DMS79 treated with DMSO at 0.1 percent for 48 hours (cell line): ENCODE measurements at regions not wholly inside any gene's neighbourhood (a gene's known extent, or its start where the extent isn't known, plus 50 kb on each side); places are given as distances from the start of the nearest gene placed in this dataset.
"Not testable (repeated sequence)": the region's sequence is repeated elsewhere in the genome, so short reads cannot be mapped to it uniquely, and the experiment has no call there.

ENCODE experiments used
- DNase-seq: peaks from one replicate; lab custom pipeline; 2025; lab: John Stamatoyannopoulos, UW

GRCh38 chr2:186299610-186300009 is 186.4 kb upstream of the ZC3H15 start:
- no peak for DNase-seq

DNA sequence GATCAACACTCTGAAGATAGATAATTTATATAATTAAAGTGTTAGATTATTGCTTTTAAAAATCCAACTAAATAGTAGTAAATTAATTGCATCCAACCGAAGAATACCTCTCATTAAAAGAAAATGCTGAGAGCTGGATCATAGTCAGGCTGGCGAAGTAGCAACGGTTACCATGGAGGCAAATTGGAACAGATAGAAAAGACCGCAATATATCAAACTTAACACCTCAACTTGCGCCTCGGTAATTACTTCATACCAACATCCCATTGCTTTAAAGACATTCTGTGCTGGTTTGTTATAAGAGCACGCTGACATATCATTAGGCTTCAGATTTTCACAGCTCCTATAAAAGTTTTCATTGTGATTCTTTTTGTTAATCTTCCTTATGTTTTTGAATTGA is 183.8 kb upstream of the ZC3H15 start:
- no peak for DNase-seq

GRCh38 chr2:186303091-186303490 is 183.0 kb upstream of the ZC3H15 start:
- no peak for DNase-seq

DNA sequence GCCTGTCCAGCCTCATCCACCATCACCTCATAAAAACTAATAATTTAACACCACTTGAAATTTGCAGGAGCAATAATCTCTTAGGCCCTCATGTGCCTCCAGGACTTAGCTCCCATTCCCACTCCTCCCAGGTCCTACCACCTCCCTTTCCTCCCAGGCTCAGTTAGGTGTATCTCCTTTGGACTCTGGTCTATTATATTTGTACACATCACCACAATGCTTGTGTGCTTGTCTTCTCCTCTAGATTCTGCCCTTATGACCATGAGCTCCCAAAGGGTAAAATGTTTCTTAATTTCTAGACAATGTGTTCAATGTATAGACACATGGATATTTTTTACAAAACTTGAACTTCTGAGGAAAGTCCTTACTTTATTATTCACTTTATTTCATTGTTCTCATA is 182.0 kb upstream of the ZC3H15 start:
- DNase-seq, result no peak

- no peak for DNase-seq
Observed at GRCh38 chr2:186306754-186307153, 179.3 kb upstream of the ZC3H15 start.

DNA sequence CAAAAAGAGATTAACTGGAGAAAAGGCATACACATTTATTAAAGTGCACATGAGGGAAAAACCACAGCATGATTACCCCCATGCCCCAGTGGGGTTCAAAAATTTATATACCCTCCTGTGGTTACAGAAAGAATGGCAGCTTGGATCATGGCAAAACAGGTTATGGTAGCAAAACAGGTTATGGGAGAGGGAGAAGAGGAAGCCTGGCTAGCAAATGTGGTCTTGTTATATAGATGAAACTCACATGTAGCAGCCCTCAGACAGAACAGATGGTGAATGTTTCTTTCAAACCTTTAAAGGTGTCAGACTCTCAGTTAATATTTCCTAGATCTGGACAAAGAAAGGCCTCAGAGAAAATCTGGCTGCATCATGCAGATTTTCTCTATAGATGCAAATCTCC is 178.2 kb upstream of the ZC3H15 start:
- no peak for DNase-seq

- no peak for DNase-seq
Observed at GRCh38 chr2:186308347-186308746, 177.7 kb upstream of the ZC3H15 start.

DNA sequence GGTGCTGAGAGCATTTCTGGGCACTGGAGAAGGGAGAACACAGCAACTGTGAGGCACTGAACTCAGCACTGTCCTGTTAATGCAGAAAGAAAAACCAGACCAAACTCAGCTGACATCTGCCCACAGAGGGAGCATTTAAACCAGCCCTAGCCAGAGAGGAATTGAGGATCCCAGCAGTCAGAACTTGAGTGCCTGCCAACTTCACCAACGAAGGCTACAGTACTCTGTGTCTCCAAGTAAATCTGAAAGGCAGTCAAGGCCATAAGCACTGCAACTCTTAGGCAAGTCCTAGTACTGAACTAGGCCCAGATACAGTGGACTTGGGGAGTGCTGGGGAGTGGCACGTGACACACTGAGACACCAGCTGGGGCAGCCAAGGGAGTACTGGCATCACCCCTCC is 176.2 kb upstream of the ZC3H15 start:
- DNase-seq, result no peak

DNA sequence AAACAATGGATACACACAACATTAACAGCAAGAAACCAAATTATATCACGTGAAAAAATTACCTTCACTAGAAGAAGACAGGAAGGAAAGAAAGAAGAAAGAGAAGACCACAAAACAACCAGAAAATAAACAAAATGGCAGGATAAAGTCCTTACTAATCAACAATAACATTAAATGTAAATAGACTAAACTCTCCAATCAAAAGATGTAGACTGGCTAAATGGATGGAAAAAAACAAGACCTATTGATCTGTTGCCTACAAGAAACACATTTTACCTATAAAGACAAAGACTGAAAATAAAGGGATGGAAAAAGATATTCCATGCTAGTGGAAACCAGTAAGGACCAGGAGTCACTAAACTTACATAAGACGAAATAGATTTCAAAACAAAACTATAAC is 167.0 kb upstream of the ZC3H15 start:
- DNase-seq, result no peak

GRCh38 chr2:186325827-186326535 is 160.1 kb upstream of the ZC3H15 start:
- no peak for DNase-seq

- no peak for DNase-seq
Observed at GRCh38 chr2:186327251-186327868, 158.7 kb upstream of the ZC3H15 start.

DNA sequence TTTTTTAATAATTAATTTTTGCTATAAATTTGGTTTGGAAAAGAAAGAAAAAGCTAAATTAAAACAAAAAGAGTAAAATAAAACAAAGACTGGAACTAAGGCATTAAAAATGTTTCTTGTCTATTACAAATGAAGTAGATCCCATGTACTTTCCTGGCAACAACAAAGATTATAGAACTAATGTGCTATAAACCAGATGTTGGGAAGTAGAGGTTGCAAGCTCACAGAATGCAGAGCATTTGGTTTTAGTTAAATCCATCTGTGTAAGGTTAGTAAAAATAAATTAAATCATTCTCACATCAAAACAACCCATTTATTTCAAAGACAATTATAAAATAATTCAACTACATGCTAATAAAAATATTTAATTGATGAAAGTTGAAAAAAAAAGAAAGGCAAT is 157.2 kb upstream of the ZC3H15 start:
- DNase-seq, result no peak

GRCh38 chr2:186330050-186330449 is 156.0 kb upstream of the ZC3H15 start:
- DNase-seq, result no peak

DNA sequence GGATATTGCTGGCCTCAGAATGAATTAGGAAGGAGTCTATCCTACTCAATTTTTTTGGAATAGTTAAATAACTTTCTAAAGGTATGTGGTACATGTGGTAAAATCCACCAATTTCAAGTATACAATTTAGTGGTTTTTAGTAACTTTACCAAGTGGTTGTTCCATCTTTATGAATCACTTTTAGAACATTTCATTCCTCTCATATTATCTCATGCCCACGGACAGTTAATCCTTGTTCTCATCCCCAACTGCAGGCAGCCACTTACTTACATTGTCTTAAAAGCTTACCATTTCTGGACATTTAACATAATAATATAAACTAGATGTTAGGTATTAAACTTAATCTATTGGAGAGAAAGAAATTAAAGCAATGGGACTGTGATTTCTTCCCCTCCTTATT is 146.3 kb upstream of the ZC3H15 start:
- no peak for DNase-seq

DNA sequence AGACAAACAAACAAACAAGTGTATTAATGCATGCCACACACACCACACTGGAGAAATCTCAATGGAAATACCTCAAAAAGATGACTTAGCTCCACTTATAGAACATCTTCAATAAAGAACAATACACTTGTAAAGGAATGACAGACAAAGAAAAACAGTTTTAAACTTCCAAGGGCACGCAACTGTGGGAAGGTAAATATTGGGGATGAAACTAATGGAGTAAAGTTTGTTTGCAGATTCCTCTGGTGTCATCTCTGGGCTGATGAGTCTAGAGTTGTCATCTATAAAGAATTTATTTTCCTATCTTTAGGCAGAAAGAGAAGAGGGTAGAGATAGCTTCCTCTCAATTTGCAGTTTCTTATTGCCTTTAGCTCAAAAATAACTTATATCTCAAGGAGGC is 144.0 kb upstream of the ZC3H15 start:
- DNase-seq, result no peak

DNA sequence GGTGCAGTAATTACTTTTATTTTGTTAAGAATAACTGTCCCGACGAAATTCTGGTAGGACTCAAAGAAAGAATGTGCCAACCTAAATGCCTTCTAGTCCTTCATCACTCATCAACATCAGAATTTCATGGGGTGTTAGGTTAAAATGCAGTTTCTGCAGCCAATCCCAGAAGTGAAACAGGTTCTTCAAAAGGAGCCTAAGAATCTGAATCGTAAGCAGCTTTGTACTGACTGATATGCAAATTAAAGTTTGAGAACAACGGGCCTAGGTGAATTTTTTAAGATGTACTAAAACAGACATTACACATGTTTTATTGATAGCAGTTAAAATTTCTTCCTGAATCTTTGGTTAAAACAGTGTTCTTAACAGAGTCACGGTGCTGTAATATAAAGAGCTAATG is 140.3 kb upstream of the ZC3H15 start:
- no peak for DNase-seq

DNA sequence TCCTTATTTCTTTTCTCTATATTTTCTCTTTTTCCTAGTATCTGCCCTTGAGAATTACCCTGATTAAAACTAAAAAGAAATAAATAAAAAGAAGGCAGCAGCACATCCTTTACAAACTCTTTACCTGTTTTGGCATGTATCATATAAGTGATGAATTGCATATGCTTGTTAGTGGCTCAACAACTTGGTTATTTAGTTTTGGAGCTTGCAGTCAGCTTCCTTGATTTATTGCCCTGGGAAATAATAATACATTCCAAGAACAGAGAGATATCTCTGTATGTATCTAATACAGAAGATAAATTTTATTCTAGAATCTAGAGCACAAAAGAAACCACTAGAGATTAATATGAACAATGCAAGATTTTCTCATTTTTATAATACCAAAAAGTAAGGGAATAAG is 139.8 kb upstream of the ZC3H15 start:
- no peak for DNase-seq

DNA sequence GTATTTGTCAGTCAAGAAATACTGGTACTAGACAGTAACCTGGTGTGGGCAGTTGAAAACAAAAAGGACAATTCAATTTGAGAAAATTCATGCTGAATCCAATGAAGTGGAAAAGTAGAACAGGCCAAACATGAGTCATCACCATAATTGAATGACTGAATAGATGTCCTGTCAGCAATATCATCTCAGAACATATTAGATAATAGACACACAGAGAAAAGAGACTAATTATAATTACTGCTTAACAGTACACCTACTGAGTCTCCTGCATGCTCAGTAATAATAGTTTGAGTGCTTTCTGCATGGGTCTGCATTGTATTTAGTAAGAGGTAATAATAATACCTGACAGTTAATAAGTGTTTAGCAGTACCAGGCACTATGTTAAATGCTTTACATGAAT is 138.6 kb upstream of the ZC3H15 start:
- no peak for DNase-seq

- DNase-seq, result no peak
Observed at GRCh38 chr2:186348200-186348599, 137.9 kb upstream of the ZC3H15 start.

- no peak for DNase-seq
Observed at GRCh38 chr2:186349508-186349907, 136.6 kb upstream of the ZC3H15 start.

- DNase-seq, result not testable (repeated sequence)
Observed at GRCh38 chr2:186354160-186354559, 131.9 kb upstream of the ZC3H15 start.

GRCh38 chr2:186365406-186365805 is 120.7 kb upstream of the ZC3H15 start:
- DNase-seq, result no peak

- DNase-seq, result no peak
Observed at GRCh38 chr2:186379052-186379451, 107.0 kb upstream of the ZC3H15 start.

- no peak for DNase-seq
Observed at GRCh38 chr2:186380805-186381204, 105.3 kb upstream of the ZC3H15 start.
